Posterior vena cava (tissue), 2 donors: ENCODE measurements at regions not wholly inside any gene's neighbourhood (a gene's known extent, or its start where the extent isn't known, plus 50 kb on each side); places are given as distances from the start of the nearest gene placed in this dataset.

Experiments used
- DNase-seq: peaks from one replicate; pipeline ENCODE4 v3.0.0-alpha.2; 2020; ENCODE audit warnings: low spot score
- intact Hi-C, 2 donors: fragments of 100-400 bp; cut with DNase I; formaldehyde crosslinking; loops; one replicate each; pipeline versions ENCODE4 v1.14.1 to v1.14.2; 2022 to 2023
- donor health status: DM: yes; HTN: yes; CAD: no.
- donor health status: DM: yes; HTN: yes; CAD: no.

DNA sequence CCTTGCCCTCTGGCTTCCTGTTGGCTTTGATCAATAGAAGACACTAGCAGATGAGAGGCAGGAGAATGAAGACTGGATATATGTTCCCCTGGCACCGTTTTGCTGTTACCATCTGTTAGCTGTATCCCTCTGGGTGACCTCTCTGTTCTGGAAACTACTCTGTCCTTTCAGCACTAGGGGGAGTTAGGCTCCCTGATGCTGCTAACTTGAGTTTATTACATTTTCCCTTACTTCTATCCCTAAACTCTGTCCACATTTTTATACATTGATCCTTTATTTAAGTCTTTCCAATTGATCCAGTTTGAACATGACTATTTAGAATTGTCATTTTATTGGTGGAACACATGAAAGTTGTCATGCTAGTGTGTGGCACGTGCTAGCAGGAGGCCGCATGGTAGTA lies 1014.3 kb upstream of the CDH2 start:
- intact Hi-C loops = no loop called here
- no peak for DNase-seq

DNA sequence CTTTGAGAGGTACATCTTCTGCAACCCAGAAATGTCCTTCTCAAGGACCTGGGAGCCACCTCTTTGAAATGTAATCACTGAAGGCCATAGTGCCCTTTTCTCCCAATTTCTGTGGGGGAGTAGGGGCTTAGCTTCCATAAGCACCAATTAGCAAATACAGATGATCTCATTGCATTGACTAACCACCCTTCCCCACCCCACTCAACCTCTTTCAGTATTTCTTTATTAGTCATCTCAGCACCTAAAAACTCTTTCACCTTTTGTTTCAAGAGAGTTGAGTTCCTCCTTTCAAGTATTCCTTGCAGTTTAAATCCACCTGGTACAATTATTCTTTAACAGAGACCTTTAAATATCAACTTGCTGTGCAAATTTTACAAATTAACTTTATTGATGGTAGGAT lies 1011.8 kb upstream of the CDH2 start:
- intact Hi-C loops = loop anchor here in 1 of 2 donors (10.0 kb wide), 1 partner anchor 326 kb away; no protein-coding TSS in a partner anchor
- no peak for DNase-seq

DNA sequence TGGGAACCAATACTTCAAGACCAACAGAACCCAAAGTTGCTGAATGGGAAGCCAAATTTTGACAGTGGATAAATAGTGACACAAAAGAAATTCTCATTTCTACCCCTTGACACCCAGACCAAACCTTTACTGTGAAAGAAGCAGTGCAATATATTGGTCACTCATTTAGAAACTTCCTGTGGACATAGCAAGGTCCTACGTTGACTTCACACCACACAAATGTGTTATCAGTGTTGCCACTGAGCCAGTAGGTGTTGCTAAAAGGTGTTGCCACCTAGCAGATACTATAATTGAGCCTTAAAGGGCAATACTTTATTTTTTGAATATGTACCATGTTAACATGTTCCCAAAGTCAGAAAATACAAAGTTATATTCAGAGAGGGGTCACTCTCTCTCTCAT lies 1008.9 kb upstream of the CDH2 start:
- no peak for DNase-seq
- intact Hi-C loops = loop anchor here in 1 of 2 donors (10.0 kb wide), 1 partner anchor 329 kb away; no protein-coding TSS in a partner anchor

DNA sequence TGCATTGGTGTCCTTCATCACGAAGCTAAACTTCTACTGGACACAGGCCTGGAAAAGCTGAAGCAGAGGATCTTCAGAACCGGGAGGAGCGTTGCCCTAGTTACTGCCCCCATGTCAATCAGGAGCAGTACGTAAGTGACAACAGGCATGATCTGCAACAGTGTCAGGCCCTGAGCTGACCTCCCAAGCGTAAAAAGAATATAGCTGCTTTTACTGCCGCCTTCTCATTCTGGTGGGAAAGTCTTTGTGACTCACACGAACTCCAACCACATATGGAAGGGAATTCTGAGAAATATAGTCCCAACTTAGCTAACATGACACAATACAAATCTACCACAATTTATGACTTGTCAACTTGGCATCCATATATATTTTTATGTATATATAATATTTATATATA lies 1007.7 kb upstream of the CDH2 start:
- intact Hi-C loops = loop anchor here in 1 of 2 donors (10.0 kb wide), 1 partner anchor 330 kb away; no protein-coding TSS in a partner anchor
- no peak for DNase-seq

DNA sequence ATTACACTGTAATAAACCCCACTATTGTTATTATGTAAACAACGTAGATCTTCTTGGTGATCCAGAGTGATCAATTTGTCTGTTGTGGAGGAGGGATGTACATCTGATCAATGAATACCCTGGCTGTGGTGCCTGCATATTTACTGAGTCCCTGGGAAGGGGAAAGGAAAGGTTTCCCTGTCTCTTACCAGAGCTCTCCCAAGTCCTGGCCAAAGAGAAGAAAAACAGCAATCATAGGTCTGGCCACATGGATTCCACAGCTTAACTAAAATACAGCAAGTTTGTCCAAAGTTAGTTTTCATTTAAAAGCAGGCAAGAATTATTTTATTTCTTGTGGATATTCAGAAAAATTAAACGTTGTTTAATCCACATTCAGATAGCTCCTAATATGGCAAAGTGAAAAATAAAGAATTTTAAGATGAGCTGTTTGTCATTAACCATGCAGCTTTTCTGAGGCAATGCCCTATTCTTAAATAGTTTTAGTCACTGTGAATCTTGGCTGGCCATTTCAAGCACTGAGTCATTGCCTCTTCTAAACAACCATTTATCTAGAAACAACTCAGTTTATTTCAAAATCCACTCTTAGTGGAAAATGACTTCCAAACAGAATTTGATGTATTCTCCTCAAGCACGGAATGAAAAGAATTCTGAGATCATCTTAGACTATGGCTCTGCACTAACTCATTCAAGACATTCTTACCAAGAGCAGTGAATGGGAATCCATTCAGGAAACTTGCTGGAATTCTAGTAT lies 1004.4 kb upstream of the CDH2 start:
- no peak for DNase-seq
- intact Hi-C loops = loop anchor here in 1 of 2 donors (10.0 kb wide), 1 partner anchor 333 kb away; no protein-coding TSS in a partner anchor

DNA sequence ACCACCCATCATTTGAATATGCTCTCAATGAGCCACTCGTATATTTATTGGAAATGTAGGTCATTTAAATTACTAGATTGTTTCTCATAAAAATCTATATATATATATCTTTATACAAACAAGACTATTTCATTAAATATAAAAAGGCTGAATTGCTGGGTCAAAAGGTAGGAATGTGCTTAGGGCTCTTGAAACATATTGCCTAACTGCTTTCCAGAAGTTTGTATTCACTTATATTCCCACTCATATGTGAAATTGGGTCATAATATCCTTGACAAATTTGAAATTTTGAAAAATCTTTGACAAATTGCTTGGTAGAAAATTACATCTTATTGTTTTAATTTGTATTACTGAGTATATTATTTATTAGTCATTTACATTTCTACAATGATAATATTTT lies 999.8 kb upstream of the CDH2 start:
- no peak for DNase-seq
- intact Hi-C loops = no loop called here

DNA sequence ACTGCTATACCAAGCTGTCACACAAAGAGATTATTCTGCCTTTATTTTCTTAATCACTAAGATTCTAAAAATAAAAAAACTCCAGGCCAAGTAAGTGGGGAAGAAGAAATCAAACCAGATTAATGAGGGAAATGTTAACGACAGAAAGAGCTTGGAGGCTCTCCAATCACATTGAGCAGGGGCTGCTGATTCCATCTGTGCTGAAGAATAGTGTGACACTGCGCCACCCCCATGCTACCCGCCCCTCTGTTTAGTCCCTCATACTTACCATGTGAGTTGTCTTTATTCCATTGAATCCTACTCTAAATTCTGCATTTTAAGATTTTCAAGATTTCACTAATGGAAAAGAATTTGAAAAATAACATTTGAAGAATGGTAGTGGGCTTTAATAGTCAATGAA lies 998.0 kb upstream of the CDH2 start:
- intact Hi-C loops = no loop called here

DNA sequence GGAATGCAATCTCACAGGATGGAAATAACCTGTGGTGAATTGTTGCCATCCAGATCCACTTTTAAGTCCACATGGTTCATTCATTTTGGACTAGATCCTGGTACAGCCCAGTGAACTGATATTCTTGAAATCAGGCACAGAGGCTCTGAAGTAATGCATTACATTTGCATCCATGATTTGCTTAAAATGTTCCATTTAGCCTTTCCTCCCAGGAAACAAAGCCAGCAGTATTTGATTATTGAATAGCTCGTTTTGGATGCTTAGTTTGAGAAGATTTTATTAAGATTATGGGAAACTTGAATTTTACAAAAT lies 995.8 kb upstream of the CDH2 start:
- intact Hi-C loops = no loop called here
- no peak for DNase-seq

More for the DNA sequence above, 998.0 kb upstream of the CDH2 start:
- DNase-seq = no peak

DNA sequence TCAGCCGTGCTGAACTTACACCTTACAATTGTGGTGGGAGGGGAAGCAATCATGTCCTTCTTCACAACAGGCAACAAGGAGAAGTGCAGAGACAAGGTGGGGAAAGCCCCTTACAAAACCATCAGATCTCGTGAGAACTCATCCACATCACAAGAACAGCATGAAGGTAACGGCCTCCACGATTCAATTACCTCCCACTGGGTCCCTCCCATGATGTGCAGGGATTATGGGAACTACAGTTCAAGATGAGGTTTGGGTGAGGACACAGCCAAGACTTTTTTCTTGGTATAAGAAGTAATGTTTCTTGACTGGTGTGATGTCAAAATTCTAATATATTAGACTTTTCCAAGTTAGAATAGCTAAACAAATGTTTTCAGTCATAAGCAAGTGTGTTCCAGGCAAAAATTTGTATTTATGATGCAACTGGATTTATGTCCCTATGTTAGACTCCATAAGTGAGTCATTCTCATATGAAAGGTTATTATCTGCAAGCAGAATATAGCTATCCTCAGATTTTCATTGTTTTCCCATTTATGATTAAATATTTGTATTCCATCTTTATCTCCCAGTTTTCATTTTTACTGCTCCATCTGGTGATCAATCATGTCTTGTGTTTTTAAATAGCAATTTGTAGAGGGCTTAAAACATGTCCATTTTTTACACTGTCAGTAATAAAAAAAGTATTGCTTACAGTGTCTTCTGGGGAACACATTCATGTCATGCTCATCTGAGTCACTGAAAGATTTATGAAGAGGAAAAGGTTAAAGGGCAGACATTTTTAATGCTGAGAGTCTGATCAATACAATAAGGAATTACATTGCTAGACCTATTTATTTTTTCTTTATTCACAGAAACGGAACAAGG lies 995.2 kb upstream of the CDH2 start:
- intact Hi-C loops = no loop called here
- DNase-seq = no peak

DNA sequence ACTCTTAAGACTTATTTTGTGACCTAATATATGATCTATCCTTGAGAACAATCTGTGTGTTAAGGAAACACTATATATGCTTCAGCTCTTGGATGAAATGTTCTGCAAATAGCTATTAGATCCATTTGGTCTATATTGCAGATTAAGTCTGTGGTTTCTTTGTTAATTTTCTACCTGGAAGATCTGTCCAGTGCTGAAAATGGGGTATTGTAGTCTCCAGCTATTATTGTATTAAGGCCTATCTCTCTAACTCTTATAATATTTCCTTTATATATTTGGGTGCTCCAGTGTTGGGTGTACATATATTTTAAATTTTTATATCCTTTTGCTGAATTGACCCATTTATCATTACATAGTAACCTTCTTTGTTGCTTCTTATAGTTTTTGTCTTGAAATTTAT lies 992.7 kb upstream of the CDH2 start:
- intact Hi-C loops = no loop called here

DNA sequence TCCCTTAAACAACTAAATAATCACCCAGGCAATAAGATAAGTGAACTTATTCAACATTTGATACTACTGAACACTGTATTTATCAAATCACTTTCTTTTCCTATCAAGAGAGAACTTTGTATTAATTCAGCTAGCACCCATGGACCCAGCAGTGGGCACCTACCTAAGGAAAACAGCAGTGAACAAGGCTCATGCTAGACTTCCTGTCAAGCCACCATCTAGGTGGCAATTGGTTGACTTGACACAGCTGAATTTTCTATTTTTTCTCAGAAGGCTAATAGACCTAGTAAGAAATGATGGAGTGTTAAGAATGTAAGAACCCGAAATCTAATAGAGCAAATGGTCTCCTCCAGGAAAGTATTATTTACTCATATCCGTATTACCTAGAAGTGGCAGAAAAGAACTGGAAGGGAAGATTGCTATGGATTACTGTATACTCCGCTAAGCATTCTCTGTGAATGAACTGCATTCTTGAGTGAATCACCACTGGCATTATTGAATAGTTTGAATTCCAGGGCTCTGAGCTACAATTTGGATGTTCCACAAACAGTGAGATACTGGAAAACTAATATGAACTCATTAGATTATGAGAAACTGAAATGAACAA lies 988.2 kb upstream of the CDH2 start:
- intact Hi-C loops = no loop called here

More for the DNA sequence above, 992.7 kb upstream of the CDH2 start:
- no peak for DNase-seq

DNA sequence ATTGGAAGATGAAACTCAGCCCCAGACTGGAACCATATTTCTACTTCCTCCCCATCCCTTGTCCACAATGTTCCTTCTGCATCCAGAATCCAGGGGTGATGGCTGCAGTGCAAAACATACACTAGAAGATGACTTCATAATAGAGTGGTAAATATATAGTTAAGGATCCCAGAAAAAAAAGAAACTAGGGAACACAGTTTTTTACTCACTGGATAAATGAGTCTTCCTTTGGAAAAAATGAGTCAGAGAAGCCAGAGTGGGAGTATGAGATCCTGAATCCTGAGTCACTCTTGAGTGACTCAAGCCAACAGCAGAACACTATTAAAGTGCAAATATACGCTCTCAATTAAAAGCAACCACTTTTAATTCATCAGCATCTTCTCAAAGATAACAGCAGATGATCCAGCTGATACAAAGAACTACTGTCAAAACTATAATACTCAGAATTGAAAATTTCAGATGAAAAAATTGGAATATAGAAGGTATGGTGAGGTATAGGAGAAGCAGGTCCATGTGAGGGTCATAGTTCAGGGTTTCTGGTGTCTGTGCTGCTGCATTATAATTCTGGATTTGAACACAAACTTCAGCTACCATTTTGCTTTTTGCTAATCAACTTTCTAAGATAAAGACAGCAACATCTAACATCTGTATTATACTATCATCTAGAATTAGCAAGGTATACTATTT lies 987.2 kb upstream of the CDH2 start:
- no peak for DNase-seq
- intact Hi-C loops = no loop called here

More for the DNA sequence above, 988.2 kb upstream of the CDH2 start:
- no peak for DNase-seq

DNA sequence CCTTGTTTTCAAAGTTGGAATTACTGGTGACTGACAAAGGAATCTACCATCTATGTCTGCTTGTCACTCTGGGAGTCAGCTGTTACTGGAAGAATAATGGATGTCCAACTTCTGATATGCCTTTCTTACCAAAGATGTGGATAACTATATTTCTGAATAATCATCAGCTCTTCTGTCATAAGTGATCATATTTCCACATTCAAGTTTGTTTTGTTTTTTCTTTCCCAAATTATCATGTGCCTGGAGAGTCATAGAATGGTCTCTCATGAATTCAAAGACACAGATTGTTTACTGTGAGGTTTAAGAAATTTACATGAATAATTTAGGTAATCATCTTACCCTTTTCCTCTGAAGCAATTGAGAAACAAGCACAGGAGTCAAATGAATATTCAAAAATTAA lies 986.7 kb upstream of the CDH2 start:
- intact Hi-C loops = no loop called here

DNA sequence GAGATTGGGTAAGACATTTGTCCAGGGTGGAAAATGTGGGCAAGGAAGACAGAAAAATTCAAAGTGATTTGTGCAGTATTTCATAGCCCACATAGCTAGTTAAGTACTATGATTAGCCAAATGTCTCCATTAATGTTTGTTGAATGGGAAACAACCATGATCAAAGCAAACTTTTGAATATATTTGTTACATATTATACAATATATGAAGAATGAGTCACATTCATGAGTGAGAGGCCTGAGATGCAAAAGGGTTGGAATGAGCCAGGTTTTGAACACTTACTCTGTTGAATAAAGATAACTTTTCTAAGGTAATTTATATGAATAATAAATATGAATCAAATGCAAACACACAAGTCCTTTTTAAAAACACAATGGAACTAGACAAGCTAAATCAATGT lies 984.5 kb upstream of the CDH2 start:
- DNase-seq = no peak
- intact Hi-C loops = no loop called here

More for the DNA sequence above, 986.7 kb upstream of the CDH2 start:
- no peak for DNase-seq

DNA sequence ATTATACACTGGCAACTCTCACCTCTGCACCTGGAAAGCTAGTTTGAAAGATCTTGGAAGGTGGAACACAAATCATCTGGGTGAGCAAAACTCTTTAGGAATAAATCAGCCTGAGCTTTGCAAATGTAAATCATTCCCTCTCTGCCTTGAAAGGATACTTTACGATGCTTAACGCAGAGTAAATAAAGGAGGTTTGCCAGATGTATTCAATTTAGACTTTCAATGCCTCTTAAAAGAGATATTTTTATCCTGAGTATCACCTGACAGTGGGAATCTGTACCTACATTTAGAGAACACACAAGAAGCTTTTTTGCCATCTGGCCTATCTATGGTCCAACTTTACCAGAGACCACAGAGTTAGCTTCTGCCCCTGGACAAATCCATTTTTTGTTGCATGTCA lies 983.2 kb upstream of the CDH2 start:
- DNase-seq = no peak
- intact Hi-C loops = no loop called here

DNA sequence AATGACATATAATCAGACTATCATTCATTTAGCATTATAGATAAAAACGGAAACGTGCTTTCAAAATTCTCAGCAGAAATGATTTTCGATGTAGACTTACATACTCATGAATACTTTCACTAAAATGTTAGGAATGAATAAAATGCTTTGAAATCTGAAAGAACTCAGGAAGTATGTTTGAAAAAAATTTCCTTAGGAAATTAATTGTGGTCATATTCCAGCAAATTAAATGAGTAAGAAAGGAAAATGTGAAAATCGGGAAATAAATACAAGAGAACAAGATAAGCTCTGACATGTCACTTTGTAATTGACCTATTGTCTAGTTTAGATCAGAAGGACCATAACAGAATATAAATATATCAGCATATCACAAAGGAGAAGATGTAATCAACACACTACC lies 981.0 kb upstream of the CDH2 start:
- intact Hi-C loops = no loop called here
- no peak for DNase-seq

DNA sequence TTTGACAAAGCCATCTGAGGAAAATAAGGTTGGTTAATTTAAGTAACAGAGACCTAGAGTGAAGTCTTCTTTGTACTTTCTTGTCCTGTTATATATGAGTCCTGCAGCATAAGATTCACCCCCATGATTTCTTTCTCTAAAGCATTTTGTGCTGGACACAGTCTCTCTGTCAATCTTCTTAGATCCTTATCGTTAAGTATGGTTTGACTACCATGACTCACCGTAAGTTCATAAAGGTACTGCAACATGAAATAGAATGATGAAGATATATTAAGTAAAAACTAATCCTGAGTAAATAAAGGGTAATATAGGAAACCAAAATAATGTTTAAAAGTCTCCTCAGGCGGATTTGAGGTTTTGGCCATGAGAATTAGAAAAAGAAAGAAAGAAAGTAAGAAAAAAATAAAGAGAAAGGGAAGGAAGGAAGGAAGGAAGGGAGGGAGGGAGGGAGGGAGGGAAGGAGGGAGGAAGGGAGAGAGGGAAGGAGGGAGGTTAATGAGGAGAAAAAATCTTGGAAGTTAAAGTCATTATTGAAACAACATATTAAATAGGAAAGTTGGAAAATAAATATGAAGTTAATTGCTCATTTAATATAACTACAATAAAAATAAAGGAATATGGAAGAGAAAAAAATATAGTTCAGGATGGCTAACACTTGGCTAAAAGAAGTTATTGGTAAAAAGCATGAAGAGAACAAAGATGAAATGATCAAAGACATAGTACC lies 980.3 kb upstream of the CDH2 start:
- intact Hi-C loops = no loop called here

DNA sequence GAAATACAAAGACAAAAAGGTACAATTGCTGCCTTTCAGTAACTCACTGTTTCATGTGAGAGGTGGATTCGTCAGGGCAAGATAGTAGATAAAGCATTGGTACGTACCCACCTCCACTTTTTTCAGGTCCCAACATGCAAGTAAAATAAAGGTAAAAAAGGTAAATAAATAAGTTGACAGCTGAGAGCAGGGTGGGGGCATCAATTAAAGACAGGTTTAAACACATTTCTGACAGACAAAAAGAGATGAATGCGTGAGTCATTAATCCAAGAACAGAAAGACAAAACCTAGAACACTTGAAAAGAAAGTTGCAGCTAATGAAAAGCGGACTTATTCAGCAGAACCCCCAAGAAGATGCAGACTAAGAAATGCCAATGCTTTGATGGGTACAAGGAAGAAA lies 979.6 kb upstream of the CDH2 start:
- intact Hi-C loops = no loop called here

More for the DNA sequence above, 980.3 kb upstream of the CDH2 start:
- DNase-seq = no peak

More for the DNA sequence above, 979.6 kb upstream of the CDH2 start:
- no peak for DNase-seq
